SK-N-MC (cell line): ENCODE measurements at regions not wholly inside any gene's neighbourhood (a gene's known extent, or its start where the extent isn't known, plus 50 kb on each side); places are given as distances from the start of the nearest gene placed in this dataset.
"Not testable (repeated sequence)": the region's sequence is repeated elsewhere in the genome, so short reads cannot be mapped to it uniquely, and the experiment has no call there.

Experiments used
- EZH2 ChIP-seq: fragments of 200-600 bp; sonication (generic); IDR thresholded peaks from one replicate; pipeline ENCODE4 v1.6.1; 2017; ENCODE audit warnings: antibody characterized with exemption
- POLR2AphosphoS5 ChIP-seq: IDR thresholded peaks from 2 replicates; pipeline ENCODE4 v1.6.1; 2012; ENCODE audit warnings: mild to moderate bottlenecking, low read depth, low read length, borderline replicate concordance

DNA sequence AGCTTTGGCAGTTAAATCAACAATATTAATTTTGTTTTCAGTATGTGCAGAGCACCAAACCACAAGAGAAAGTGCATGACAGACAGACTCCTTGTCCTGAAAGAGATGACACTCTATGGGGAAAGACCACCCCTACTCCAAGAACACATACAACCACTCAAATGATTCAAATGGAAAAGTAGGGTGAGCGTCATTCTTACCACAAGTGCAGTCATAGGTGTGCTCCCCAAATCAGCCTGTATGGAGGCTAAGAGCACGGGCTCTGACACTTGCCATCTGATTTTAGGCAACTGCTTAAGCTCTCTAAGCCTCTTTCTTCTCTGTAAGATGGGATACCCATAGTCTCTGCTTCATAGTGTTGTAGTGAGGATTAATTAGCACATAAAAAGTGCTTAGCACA is 56.7 kb upstream of the TERB2 start:
- not testable (repeated sequence) for TF ChIP-seq EZH2, POLR2AphosphoS5
